WI38 (cell line): ENCODE measurements at regions not wholly inside any gene's neighbourhood (a gene's known extent, or its start where the extent isn't known, plus 50 kb on each side); places are given as distances from the start of the nearest gene placed in this dataset.

Experiments
- H3K4me3 ChIP-seq: 2 replicates; pipeline ENCODE4 v1.5.1; 2011; ENCODE audit warnings: low read depth, mild to moderate bottlenecking, control low read depth, low read length
- CTCF ChIP-seq: IDR thresholded peaks from 2 replicates; pipeline ENCODE4 v1.5.1; 2012; ENCODE audit warnings: low read depth, mild to moderate bottlenecking, control low read depth, low read length

GRCh38 chr19:30153326-30154210 is 211.5 kb downstream of the URI1 start:
- no peak overlapping the region for H3K4me3 ChIP-seq
- no peak for TF ChIP-seq CTCF

DNA sequence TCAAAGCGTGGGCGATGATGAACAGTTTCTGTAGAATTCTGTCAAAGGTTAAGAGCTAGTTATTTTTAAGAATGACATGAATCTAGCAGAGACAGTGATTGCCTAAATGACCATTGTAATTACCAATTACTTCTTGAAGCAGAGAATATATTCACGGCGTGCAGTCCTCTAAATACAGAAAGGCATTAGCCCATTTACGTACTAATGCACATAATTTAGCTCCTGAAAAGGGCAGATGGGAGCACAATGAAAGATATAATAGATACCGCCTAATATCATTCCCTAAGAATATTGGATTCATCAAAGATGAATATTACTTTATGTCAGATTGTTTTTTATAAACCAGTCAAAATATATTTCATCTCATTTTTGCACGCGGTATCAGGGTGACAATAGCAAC is 212.4 kb downstream of the URI1 start:
- H3K4me3 ChIP-seq = no peak overlapping the region
- no peak for TF ChIP-seq CTCF

DNA sequence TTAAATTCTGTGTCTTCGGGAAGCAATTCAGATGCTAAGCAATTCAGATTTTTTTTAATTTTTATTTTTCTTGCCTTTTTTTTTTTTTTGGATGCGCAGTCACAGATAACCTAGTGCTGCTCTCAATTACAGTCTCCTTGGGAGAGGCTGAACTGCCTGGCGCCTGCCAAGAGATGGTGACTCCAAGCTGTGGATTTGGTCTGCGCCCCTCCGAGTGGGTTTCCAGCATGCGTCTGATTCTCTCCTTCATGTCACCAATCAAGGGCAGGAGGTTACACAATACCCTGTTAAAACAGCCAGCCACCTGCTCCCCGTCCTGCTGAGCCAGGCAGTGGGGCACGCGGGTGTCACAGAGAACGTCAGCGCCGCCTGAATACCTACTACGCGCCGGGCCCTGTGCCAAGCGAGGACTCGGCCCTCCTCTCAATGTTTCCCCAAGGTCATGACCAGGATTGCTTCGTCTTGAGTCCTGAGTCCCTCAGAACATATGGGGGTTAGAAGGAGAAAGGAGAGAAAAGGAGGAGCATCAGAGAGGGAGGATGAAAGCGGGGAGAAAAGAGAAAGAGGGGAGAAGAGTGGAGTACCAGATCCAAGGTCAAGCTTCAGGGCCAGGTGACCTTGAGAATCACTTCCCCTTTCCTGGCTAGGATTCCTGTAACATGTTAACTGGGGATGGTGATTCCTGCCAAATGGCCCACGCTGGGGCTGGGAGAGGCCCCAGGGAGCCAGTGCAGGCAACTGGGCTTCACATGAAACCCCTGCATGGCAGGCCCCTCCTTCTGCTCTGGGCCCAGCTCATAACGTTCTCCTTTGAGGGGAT is 213.6 kb downstream of the URI1 start:
- no peak overlapping the region for H3K4me3 ChIP-seq
- TF ChIP-seq CTCF = no peak

DNA sequence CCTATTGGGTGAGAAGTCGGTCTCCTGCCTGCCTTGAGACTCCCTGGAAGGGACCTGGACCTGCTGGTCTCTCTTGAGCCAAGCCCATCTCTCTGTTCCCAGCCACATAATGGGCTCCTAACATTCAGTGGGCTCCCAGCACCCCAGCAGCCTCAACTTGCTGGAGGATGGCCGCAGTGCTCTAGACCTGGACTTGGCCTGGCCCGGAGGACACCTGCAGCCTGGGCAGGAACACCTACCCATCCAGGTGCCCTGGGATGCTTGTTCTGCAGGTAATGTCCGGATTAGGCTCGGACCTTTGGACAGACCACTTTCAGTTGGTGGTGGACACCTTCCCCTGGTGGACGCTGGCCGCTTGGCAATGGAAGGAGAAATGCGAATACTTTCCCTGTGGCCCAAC is 214.6 kb downstream of the URI1 start:
- no peak overlapping the region for H3K4me3 ChIP-seq
- no peak for TF ChIP-seq CTCF

GRCh38 chr19:30158067-30158892 is 213.9 kb upstream of the ZNF536 start:
- no peak overlapping the region for H3K4me3 ChIP-seq
- TF ChIP-seq CTCF = no peak

GRCh38 chr19:30158893-30159245 is 213.3 kb upstream of the ZNF536 start:
- no peak overlapping the region for H3K4me3 ChIP-seq
- no peak for TF ChIP-seq CTCF
